Muscle of arm (tissue), 1 donor: ENCODE measurements at regions not wholly inside any gene's neighbourhood (a gene's known extent, or its start where the extent isn't known, plus 50 kb on each side); places are given as distances from the start of the nearest gene placed in this dataset.
"Not testable (repeated sequence)": the region's sequence is repeated elsewhere in the genome, so short reads cannot be mapped to it uniquely, and the experiment has no call there.

Experiments
- DNase-seq: peaks from one replicate; pipeline ENCODE4 v3.0.0-alpha.2; 2013

- no peak for DNase-seq
These were observed 96.0 kb downstream of the RASGEF1B start for GRCh38 chr4:81375745-81376144.

- no peak for DNase-seq
These were observed 101.8 kb downstream of the RASGEF1B start for GRCh38 chr4:81369886-81370285.

- DNase-seq = no peak
These were observed 104.9 kb downstream of the RASGEF1B start for GRCh38 chr4:81366779-81367178.

DNA sequence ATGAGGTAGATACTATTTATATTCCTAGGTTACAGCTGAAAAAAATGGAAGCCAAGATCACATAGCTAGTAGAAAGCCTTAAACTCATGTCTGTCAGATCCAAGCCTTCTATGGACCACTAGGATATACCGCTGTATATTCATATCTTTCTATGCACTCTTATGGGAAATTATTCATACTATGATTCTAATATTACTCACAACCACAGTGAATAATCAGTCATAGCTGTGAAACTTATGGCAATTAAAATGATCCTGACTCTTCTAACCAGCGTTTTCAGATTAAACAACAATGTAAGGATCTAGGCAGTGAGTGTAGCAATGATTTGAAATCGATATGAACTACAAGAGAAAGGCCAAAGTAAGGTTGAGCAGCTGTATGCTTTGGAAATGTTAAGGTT is 111.0 kb downstream of the RASGEF1B start:
- DNase-seq = no peak

- no peak for DNase-seq
These were observed 112.5 kb downstream of the RASGEF1B start for GRCh38 chr4:81359207-81359606.

- DNase-seq = no peak
These were observed 113.6 kb downstream of the RASGEF1B start for GRCh38 chr4:81358154-81358553.

- DNase-seq = no peak
These were observed 115.1 kb downstream of the RASGEF1B start for GRCh38 chr4:81356621-81357020.

GRCh38 chr4:81355136-81355535 is 116.6 kb downstream of the RASGEF1B start:
- DNase-seq = no peak

- no peak for DNase-seq
These were observed 117.8 kb downstream of the RASGEF1B start for GRCh38 chr4:81353861-81354260.

- DNase-seq = no peak
These were observed 119.3 kb downstream of the RASGEF1B start for GRCh38 chr4:81352446-81352835.

- DNase-seq = peak; percentile 76
These were observed 119.9 kb downstream of the RASGEF1B start for GRCh38 chr4:81351654-81352445.

GRCh38 chr4:81350040-81350439 is 121.7 kb downstream of the RASGEF1B start:
- no peak for DNase-seq

DNA sequence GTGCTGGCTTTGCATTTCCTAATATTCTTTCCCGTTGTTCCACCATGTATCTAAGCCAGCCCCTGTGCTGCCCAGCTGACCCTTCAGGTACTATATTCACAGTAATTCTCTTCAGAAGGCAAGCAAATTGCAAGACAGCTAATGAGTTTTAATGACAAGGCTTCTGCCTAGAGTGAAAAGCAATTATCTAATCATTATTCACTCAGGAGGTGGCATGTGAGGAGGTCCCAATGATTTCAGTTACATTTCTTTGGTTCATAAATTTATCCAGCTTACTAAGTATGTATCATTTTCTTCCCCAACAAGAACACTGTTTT is 123.0 kb downstream of the RASGEF1B start:
- no peak for DNase-seq

GRCh38 chr4:81348086-81348777 is 123.5 kb downstream of the RASGEF1B start:
- DNase-seq = no peak

GRCh38 chr4:81346719-81347118 is 125.0 kb downstream of the RASGEF1B start:
- no peak for DNase-seq

GRCh38 chr4:81343536-81343935 is 128.2 kb downstream of the RASGEF1B start:
- no peak for DNase-seq

DNA sequence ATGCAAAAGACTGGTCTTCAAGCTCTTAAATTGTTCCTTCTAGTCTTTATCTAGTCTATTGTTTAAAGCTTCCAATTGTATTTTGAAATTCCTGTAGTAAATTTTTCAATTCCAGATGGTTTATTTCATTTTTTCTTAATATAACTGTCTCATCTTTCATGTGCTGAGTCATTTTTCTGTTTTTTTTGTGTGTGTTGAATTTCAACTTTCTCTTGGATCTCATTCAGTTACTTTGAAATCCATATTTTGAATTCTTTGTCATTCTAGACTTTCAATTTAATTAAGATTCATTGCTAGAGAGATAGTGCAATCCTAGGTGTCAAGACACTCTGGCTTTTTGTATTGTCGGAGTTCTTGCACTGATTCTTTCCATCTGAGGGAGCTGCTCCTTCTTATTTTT is 128.0 kb upstream of the PRKG2 start:
- no peak for DNase-seq

- DNase-seq = no peak
These were observed 122.2 kb upstream of the PRKG2 start for GRCh38 chr4:81337211-81337610.

DNA sequence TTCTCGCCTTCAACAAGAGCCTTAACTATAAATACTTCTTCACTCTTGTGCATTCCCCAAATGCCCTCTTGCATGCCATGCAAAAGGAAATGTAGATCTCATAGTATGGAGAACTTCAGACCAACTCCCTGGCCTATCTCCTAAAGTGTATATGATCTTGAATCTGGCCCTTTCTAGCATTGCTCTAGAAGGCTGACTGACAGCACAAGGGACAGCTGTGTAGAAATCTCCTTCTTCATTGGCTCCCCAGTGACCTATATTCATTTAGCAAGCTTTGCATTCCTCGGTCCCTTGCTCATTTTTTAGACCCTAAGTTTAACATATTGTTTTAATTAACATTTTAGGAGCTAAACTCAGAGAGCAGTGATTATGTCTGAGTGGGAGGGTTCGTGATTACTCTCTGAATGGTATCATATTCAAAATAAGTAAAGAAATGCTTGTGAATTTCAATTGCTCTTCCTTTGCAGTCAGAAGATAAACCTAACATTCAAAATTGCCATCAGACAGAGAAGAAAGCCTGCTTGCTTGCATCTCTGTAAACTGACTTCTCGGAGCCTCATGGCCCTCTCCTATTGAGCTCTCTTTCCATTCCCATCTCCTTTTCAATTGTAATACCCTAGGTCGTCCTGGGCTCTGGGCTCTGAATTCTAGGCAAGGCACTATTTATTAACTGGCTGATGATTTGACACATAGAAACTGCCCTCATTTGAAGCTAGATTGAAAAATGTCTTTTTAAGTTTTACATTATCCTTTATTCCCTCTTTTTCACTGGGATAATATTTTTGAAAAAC is 120.3 kb upstream of the PRKG2 start:
- DNase-seq = no peak

DNA sequence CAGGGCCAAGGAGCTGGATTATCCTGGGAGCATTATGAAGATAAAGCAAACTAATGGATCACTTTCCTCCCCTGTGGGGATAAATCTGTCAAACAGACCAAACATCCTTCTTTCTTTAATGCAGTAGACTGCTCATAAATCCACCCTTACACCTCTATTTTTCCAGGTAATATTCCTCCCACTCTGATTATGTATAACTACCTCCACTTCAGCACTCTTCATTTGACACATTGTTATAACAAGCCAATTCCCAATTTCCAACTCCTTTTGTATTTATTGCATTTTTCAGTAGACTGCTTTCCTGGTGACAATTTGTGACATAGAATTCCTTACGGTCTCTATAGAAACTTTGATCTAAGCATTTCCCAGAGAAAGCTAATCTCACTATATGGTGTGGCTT is 115.0 kb upstream of the PRKG2 start:
- no peak for DNase-seq

- no peak for DNase-seq
These were observed 111.6 kb upstream of the PRKG2 start for GRCh38 chr4:81326581-81326980.

DNA sequence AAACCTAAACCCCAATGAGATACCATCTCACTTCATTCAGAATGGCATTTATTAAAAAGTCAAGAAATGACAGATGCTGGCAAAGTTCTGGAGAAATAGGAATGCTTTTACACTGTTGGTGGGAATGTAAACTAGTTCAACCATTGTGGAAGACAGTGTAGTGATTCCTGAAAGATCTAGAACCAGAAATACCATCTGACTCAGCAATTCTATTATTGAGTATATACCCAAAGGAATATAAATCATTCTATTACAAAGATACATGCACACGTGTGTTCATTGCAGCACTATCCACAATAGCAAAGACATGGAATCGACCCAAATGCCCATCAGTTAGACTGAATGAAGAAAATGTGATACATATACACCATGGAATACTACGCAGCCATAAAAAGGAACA is 109.6 kb upstream of the PRKG2 start:
- not testable (repeated sequence) for DNase-seq

DNA sequence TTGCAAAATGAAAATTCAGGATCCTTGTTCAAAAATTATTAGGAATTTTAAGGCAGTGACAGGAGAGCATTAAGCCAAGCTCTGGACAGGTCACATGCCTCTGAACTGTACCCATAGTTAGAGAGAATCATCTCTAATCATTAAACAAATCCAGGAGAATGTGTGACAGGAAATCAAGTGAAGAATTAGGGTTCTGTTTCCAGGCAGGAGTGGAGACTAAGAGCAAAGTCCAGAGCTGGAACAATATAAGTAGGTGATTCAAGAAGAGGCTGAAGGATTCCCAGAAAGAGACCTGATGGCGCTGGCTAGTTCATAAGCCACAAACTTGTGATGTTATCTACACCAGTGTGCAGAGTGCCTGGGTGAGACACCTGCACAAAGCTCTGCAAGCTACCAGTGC is 104.6 kb upstream of the PRKG2 start:
- DNase-seq = no peak
